GM12878 (cell line): ENCODE measurements at regions not wholly inside any gene's neighbourhood (a gene's known extent, or its start where the extent isn't known, plus 50 kb on each side); places are given as distances from the start of the nearest gene placed in this dataset.

Experiments
- ASH2L ChIP-seq: fragments of 300-600, 200-600 bp; sonication (generic); IDR thresholded peaks from 2 replicates; pipeline ENCODE4 v1.6.1; 2017; ENCODE audit warnings: low read depth, mild to moderate bottlenecking, borderline replicate concordance
- ATF2 ChIP-seq: IDR thresholded peaks from 2 replicates; pipeline ENCODE4 v1.6.1; 2012; ENCODE audit warnings: low read length, inconsistent platforms
- ATF7 ChIP-seq: fragments of 450-650 bp; IDR thresholded peaks from 2 replicates; pipeline ENCODE4 v1.6.1; 2016; ENCODE audit warnings: low read depth, mild to moderate bottlenecking
- BMI1 ChIP-seq: fragments of 450-650 bp; IDR thresholded peaks from 2 replicates; pipeline ENCODE4 v1.6.1; 2016; ENCODE audit warnings: mild to moderate bottlenecking, moderate library complexity, borderline replicate concordance
- E2F8 ChIP-seq: fragments of 450-650 bp; IDR thresholded peaks from 2 replicates; pipeline ENCODE4 v1.6.1; 2018; ENCODE audit warnings: mild to moderate bottlenecking, low read depth, moderate library complexity; ENCODE audit not compliant: partially characterized antibody
- E4F1 ChIP-seq: fragments of 450-650 bp; IDR thresholded peaks from 2 replicates; pipeline ENCODE4 v1.6.1; 2018; ENCODE audit warnings: borderline replicate concordance, mild to moderate bottlenecking; ENCODE audit not compliant: partially characterized antibody
- FOXK2 ChIP-seq: fragments of 450-650 bp; IDR thresholded peaks from 2 replicates; pipeline ENCODE4 v1.6.1; 2017; ENCODE audit warnings: mild to moderate bottlenecking, moderate library complexity
- GATAD2B ChIP-seq: fragments of 450-650 bp; conservative IDR thresholded peaks from 2 replicates; pipeline ENCODE4 v1.6.1; 2017; ENCODE audit warnings: low read depth, mild to moderate bottlenecking, moderate library complexity
- MAX ChIP-seq: IDR thresholded peaks from 2 replicates; pipeline ENCODE4 v1.6.1; 2012; ENCODE audit warnings: low read depth, low read length, improper control_type of control experiment
- MXI1 ChIP-seq: fragments of 150-350 bp; IDR thresholded peaks from 2 replicates; pipeline ENCODE4 v1.6.1; 2011; ENCODE audit warnings: low read depth, mild to moderate bottlenecking, inconsistent platforms, low read length, improper control_type of control experiment
- NFYB ChIP-seq: IDR thresholded peaks from 2 replicates; pipeline ENCODE4 v1.6.1; 2011; ENCODE audit warnings: low read depth, mild to moderate bottlenecking, low read length, improper control_type of control experiment, moderate library complexity; ENCODE audit not compliant: insufficient read depth
- NR2C2 ChIP-seq: IDR thresholded peaks from 2 replicates; pipeline ENCODE4 v1.6.1; 2011; ENCODE audit warnings: borderline replicate concordance, low read depth; ENCODE audit not compliant: control insufficient read depth, insufficient read length
- PAX8 ChIP-seq: fragments of 450-650 bp; IDR thresholded peaks from 2 replicates; pipeline ENCODE4 v1.6.1; 2017; ENCODE audit warnings: mild to moderate bottlenecking, moderate library complexity
- PML ChIP-seq: IDR thresholded peaks from 2 replicates; pipeline ENCODE4 v1.6.1; 2012; ENCODE audit warnings: low read length, inconsistent platforms
- POLR2AphosphoS2 ChIP-seq: IDR thresholded peaks from 2 replicates; pipeline ENCODE4 v1.6.1; 2011; ENCODE audit warnings: low read depth, mild to moderate bottlenecking, low read length, improper control_type of control experiment, moderate library complexity
- RB1 ChIP-seq: fragments of 450-650 bp; formaldehyde crosslinking; IDR thresholded peaks from 2 replicates; pipeline ENCODE4 v1.6.1; 2017; ENCODE audit warnings: mild to moderate bottlenecking, borderline replicate concordance
- SIN3A ChIP-seq: IDR thresholded peaks from 2 replicates; pipeline ENCODE4 v1.6.1; 2012; ENCODE audit warnings: low read depth, low read length, improper control_type of control experiment
- SMC3 ChIP-seq: IDR thresholded peaks from 2 replicates; pipeline ENCODE4 v1.6.1; 2011; ENCODE audit warnings: low read length, improper control_type of control experiment, borderline replicate concordance
- SPI1 ChIP-seq: IDR thresholded peaks from 2 replicates; pipeline ENCODE4 v1.6.1; 2011; ENCODE audit warnings: low read depth, mild to moderate bottlenecking, low read length, moderate library complexity, borderline replicate concordance; ENCODE audit not compliant: insufficient read depth
- SREBF1 ChIP-seq: IDR thresholded peaks from 2 replicates; pipeline ENCODE4 v1.6.1; 2012; ENCODE audit warnings: mild to moderate bottlenecking, low read length
- SREBF2 ChIP-seq: IDR thresholded peaks from 2 replicates; pipeline ENCODE4 v1.6.1; 2012; ENCODE audit warnings: mild to moderate bottlenecking, low read length
- TBL1XR1 ChIP-seq: IDR thresholded peaks from 2 replicates; pipeline ENCODE4 v1.6.1; 2012; ENCODE audit warnings: low read depth, low read length, improper control_type of control experiment
- TCF12 ChIP-seq: IDR thresholded peaks from 2 replicates; pipeline ENCODE4 v1.6.1; 2011; ENCODE audit warnings: low read depth, mild to moderate bottlenecking, low read length
- TCF7 ChIP-seq: IDR thresholded peaks from 2 replicates; pipeline ENCODE4 v1.6.1; 2014; ENCODE audit warnings: antibody characterized with exemption, borderline replicate concordance
- YY1 ChIP-seq: IDR thresholded peaks from 2 replicates; pipeline ENCODE4 v1.6.1; 2011; ENCODE audit warnings: low read depth, mild to moderate bottlenecking, low read length

GRCh38 chr18:42229211-42230210 is 274.5 kb downstream of the PIK3C3 start (continued):
- TF ChIP-seq ASH2L (no peak), MXI1 (no peak), POLR2AphosphoS2 (no peak), GATAD2B (no peak), NFYB (0 out of 2 replicates have a peak, but pooled peaks have one; percentile 46), SREBF2 (no peak), PAX8 (no peak), RB1 (no peak), ATF2 (no peak), PML (no peak), FOXK2 (no peak), YY1 (peak; percentile 13; the same call in 1 of the 2 replicates), E4F1 (no peak), TBL1XR1 (no peak), ATF7 (no peak), SREBF1 (no peak), BMI1 (0 out of 2 replicates have a peak, but pooled peaks have one; percentile 12), E2F8 (no peak), MAX (no peak), TCF12 (0 out of 2 replicates have a peak, but pooled peaks have one; percentile 44), SMC3 (no peak), TCF7 (no peak), SPI1 (peak; percentile 91), SIN3A (no peak), NR2C2 (no peak)
